Tibial nerve (tissue), 4 donors: ENCODE measurements at regions not wholly inside any gene's neighbourhood (a gene's known extent, or its start where the extent isn't known, plus 50 kb on each side); places are given as distances from the start of the nearest gene placed in this dataset.
"Not testable (repeated sequence)": the region's sequence is repeated elsewhere in the genome, so short reads cannot be mapped to it uniquely, and the experiment has no call there.

Source experiments
- DNase-seq, 2 donors: peaks; one replicate each; pipeline ENCODE4 v3.0.0-alpha.2; 2019; ENCODE audit warnings: low spot score in 2 of 2
- H3K27ac ChIP-seq, 4 donors: fragments of 200-600 bp; sonication (generic) in 3 of 4; one replicate each; pipeline ENCODE4 v1.5.1; 2017 to 2019; ENCODE audit warnings: mild to moderate bottlenecking in 1 of 4
- H3K27me3 ChIP-seq, 2 donors: fragments of 200-600 bp; sonication (generic) in 1 of 2; one replicate each; pipeline versions ENCODE4 v1.5.1 to v1.6.0; 2017 to 2019
- H3K36me3 ChIP-seq, 3 donors: fragments of 200-600 bp; sonication (generic); one replicate each; pipeline ENCODE4 v1.5.1; 2018 to 2019
- H3K4me1 ChIP-seq, 4 donors: fragments of 200-600 bp; sonication (generic) in 3 of 4; one replicate each; pipeline ENCODE4 v1.5.1; 2017 to 2019
- H3K4me3 ChIP-seq, 4 donors: fragments of 200-600 bp; sonication (generic) in 3 of 4; one replicate each; pipeline ENCODE4 v1.5.1; 2017 to 2019; ENCODE audit warnings: mild to moderate bottlenecking in 1 of 4, moderate library complexity in 1 of 4
- H3K9me3 ChIP-seq, 4 donors: fragments of 200-600 bp; sonication (generic) in 3 of 4; one replicate each; pipeline ENCODE4 v1.5.1; 2017 to 2019
- CTCF ChIP-seq, 5 experiments: fragments of 200-600 bp in 3 of 5; fragments of 450-650 bp in 2 of 5; sonication (generic) in 3 of 5; IDR thresholded peaks; one replicate each; pipeline ENCODE4 v1.5.1; 2016 to 2019; ENCODE audit warnings: antibody characterized with exemption in 5 of 5, mild to moderate bottlenecking in 3 of 5, moderate library complexity in 2 of 5
- EP300 ChIP-seq, 2 donors: sonication (generic); formaldehyde crosslinking; IDR thresholded peaks; one replicate each; pipeline ENCODE4 v1.6.1; 2017; ENCODE audit warnings: antibody characterized with exemption in 2 of 2, mild to moderate bottlenecking in 1 of 2
- POLR2A ChIP-seq, 2 donors: fragments of 450-650 bp; IDR thresholded peaks; one replicate each; pipeline ENCODE4 v1.6.1; 2017; ENCODE audit warnings: antibody characterized with exemption in 2 of 2, mild to moderate bottlenecking in 2 of 2, moderate library complexity in 2 of 2
- WGBS, 2 donors: methylation state at CpG; one replicate each; pipeline ENCODE4 v1.1.5; 2018; 5-methylcytosine and 5-hydroxymethylcytosine counted together

- no peak overlapping the region for H3K4me3 ChIP-seq
- no peaks in the 10 kb centered on the region for H3K4me1 ChIP-seq
- no peak overlapping the region for H3K27ac ChIP-seq
- no peaks in the 10 kb centered on the region for H3K36me3 ChIP-seq
- WGBS, 2 donors = 81 to 91% methylated on average over 1 of the region's 1 CpG
- H3K27me3 ChIP-seq = no peaks in the 10 kb centered on the region
- H3K9me3 ChIP-seq = no peaks in the 10 kb centered on the region
- TF ChIP-seq POLR2A (IDR thresholded peaks at IDR 0.05) = no peak
- TF ChIP-seq CTCF (IDR thresholded peaks at IDR 0.05) = no peak
- no peak for TF ChIP-seq EP300 (IDR thresholded peaks at IDR 0.05)
- no peak for DNase-seq
Observed at GRCh38 chr12:88810806-88811205, 230.5 kb upstream of the KITLG start.

- WGBS, 2 donors = 64 to 74% methylated on average over 1 of the region's 1 CpG
- H3K4me1 ChIP-seq, H3K9me3 ChIP-seq, H3K4me3 ChIP-seq, H3K27ac ChIP-seq, H3K36me3 ChIP-seq, H3K27me3 ChIP-seq, DNase-seq: not testable (repeated sequence)
Observed at GRCh38 chr12:88809841-88810240, 229.6 kb upstream of the KITLG start.

- TF ChIP-seq EP300 (IDR thresholded peaks at IDR 0.05) (no peak), POLR2A (IDR thresholded peaks at IDR 0.05) (no peak), CTCF (IDR thresholded peaks at IDR 0.05) (no peak)
- H3K4me3 ChIP-seq = no peak overlapping the region
- H3K36me3 ChIP-seq = no peaks in the 10 kb centered on the region
- H3K27ac ChIP-seq = peak overlapping the region in 1 of 4 donors; percentile 26
- no peak for DNase-seq
- H3K27me3 ChIP-seq = no peaks in the 10 kb centered on the region
- WGBS, 2 donors = 36 to 38% methylated on average over 1 of the region's 1 CpG
- peaks cover 0 to under 1% (median 0%) of the 10 kb centered on the region in 4 donors for H3K9me3 ChIP-seq
- H3K4me1 ChIP-seq = peaks cover 0 to 8% (median 0%) of the 10 kb centered on the region in 4 donors
Observed at GRCh38 chr12:88805692-88806091, 225.4 kb upstream of the KITLG start.

- TF ChIP-seq EP300 (IDR thresholded peaks at IDR 0.05) (no peak), CTCF (IDR thresholded peaks at IDR 0.05) (no peak), POLR2A (IDR thresholded peaks at IDR 0.05) (no peak)
- H3K36me3 ChIP-seq = no peaks in the 10 kb centered on the region
- peaks cover 0 to 4% (median 0%) of the 10 kb centered on the region in 4 donors for H3K9me3 ChIP-seq
- H3K27ac ChIP-seq = peak overlapping the region in 1 of 4 donors; percentile 26
- 67 to 68% methylated on average over 2 of the region's 2 CpGs for WGBS, 2 donors
- no peak overlapping the region for H3K4me3 ChIP-seq
- peaks cover 0 to 8% (median 0%) of the 10 kb centered on the region in 4 donors for H3K4me1 ChIP-seq
- no peak for DNase-seq
- no peaks in the 10 kb centered on the region for H3K27me3 ChIP-seq
Observed at GRCh38 chr12:88805286-88805685, 225.0 kb upstream of the KITLG start.

- no peaks in the 10 kb centered on the region for H3K36me3 ChIP-seq
- TF ChIP-seq CTCF (IDR thresholded peaks at IDR 0.05) (no peak), EP300 (IDR thresholded peaks at IDR 0.05) (no peak), POLR2A (IDR thresholded peaks at IDR 0.05) (no peak)
- peaks cover 0 to 7% (median 0%) of the 10 kb centered on the region in 4 donors for H3K9me3 ChIP-seq
- peaks cover 0 to 8% (median 0%) of the 10 kb centered on the region in 4 donors for H3K4me1 ChIP-seq
- WGBS, 2 donors = 57% methylated on average over 3 of the region's 3 CpGs
- H3K4me3 ChIP-seq = no peak overlapping the region
- no peaks in the 10 kb centered on the region for H3K27me3 ChIP-seq
- no peak overlapping the region for H3K27ac ChIP-seq
- no peak for DNase-seq
Observed at GRCh38 chr12:88802096-88802706, 221.9 kb upstream of the KITLG start.
